ENCODE measurements at regions not wholly inside any gene's neighbourhood (a gene's known extent, or its start where the extent isn't known, plus 50 kb on each side); places are given as distances from the start of the nearest gene placed in this dataset.

DNA sequence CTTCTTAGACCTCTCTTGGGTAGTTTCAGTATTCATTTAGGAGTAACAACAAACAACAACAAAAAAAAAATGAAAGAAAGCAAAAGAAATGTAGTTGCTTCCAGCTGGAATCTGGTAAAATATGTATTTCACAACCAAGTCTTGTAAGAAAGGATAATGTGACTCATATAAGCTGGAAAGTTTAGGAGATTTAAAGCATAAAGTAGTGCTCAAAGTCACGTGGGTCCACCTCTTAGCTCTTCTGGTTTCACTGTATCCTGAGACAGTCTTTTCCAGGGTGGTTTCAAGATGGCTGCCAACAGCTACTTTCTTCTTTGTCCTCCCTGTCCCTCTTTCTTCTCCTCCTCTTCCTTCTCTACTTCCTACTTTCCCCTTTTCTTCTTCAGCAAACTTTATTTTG is 69.5 kb upstream of the CDK13 start:
- no peak for TF ChIP-seq POLR2A (IDR thresholded peaks at IDR 0.05)
- TF ChIP-seq CTCF (IDR thresholded peaks at IDR 0.05), result no peak
